Activated CD4-positive, alpha-beta T cell treated with anti-CD3 and anti-CD28 coated beads, Interleukin-2, amount 50 U/mL, for 24 hours (primary cell): ENCODE measurements at regions not wholly inside any gene's neighbourhood (a gene's known extent, or its start where the extent isn't known, plus 50 kb on each side); places are given as distances from the start of the nearest gene placed in this dataset.

ENCODE experiments used
- DNase-seq, 2 donors: peaks; one replicate each; pipeline ENCODE4 v3.0.0-alpha.2; 2020; ENCODE audit warnings: low read depth in 1 of 2, low spot score in 1 of 2

- DNase-seq: no peak
Observed at GRCh38 chr18:45374878-45375630, 240.2 kb upstream of the SLC14A2 start.

- no peak for DNase-seq
Observed at GRCh38 chr18:45376193-45376592, 239.1 kb upstream of the SLC14A2 start.

GRCh38 chr18:45378308-45378707, 237.0 kb upstream of the SLC14A2 start:
- DNase-seq: no peak

GRCh38 chr18:45378933-45379332, 236.3 kb upstream of the SLC14A2 start:
- no peak for DNase-seq

GRCh38 chr18:45379903-45380302, 235.4 kb upstream of the SLC14A2 start:
- DNase-seq: no peak

GRCh38 chr18:45381282-45381681, 234.0 kb upstream of the SLC14A2 start:
- no peak for DNase-seq

GRCh38 chr18:45383228-45383627, 232.0 kb upstream of the SLC14A2 start:
- no peak for DNase-seq

GRCh38 chr18:45384137-45384961, 230.9 kb upstream of the SLC14A2 start:
- DNase-seq: peak in 1 of 2 donors; percentile 35

- no peak for DNase-seq
Observed at GRCh38 chr18:45384962-45385315, 230.3 kb upstream of the SLC14A2 start.

GRCh38 chr18:45386041-45386655, 229.1 kb upstream of the SLC14A2 start:
- DNase-seq: no peak

- no peak for DNase-seq
Observed at GRCh38 chr18:45387229-45387628, 228.0 kb upstream of the SLC14A2 start.

- DNase-seq: no peak
Observed at GRCh38 chr18:45398448-45398847, 216.8 kb upstream of the SLC14A2 start.

- DNase-seq: no peak
Observed at GRCh38 chr18:45399146-45399545, 216.1 kb upstream of the SLC14A2 start.

- no peak for DNase-seq
Observed at GRCh38 chr18:45399643-45400042, 215.6 kb upstream of the SLC14A2 start.

GRCh38 chr18:45402485-45403056, 212.7 kb upstream of the SLC14A2 start:
- DNase-seq: no peak

- DNase-seq: no peak
Observed at GRCh38 chr18:45403341-45404049, 211.8 kb upstream of the SLC14A2 start.

- no peak for DNase-seq
Observed at GRCh38 chr18:45408218-45408617, 207.1 kb upstream of the SLC14A2 start.

GRCh38 chr18:45409971-45410370, 205.3 kb upstream of the SLC14A2 start:
- DNase-seq: no peak

GRCh38 chr18:45412577-45412976, 202.7 kb upstream of the SLC14A2 start:
- DNase-seq: no peak

- DNase-seq: no peak
Observed at GRCh38 chr18:45413180-45413836, 202.0 kb upstream of the SLC14A2 start.

GRCh38 chr18:45415614-45416013, 199.7 kb upstream of the SLC14A2 start:
- no peak for DNase-seq
